ENCODE measurements at regions not wholly inside any gene's neighbourhood (a gene's known extent, or its start where the extent isn't known, plus 50 kb on each side); places are given as distances from the start of the nearest gene placed in this dataset.

- Histone ChIP-seq H2BK12ac (ENCODE audit: low read length) (no peak overlapping the region), H2BK5ac (ENCODE audit: low read length) (no peak overlapping the region), H2AFZ (ENCODE audit: low read length) (no peak overlapping the region), H3K4me2 (ENCODE audit: insufficient read depth, low read length, poor library complexity, severe bottlenecking) (no peak overlapping the region), H2BK120ac (ENCODE audit: low read depth, low read length) (no peak overlapping the region), H3K9me3 (replicated peaks in 1 of 2; ENCODE audit: control insufficient read depth in 2 of 2, insufficient read depth in 1 of 2, low read depth in 1 of 2, low read length in 2 of 2) (no peaks in the 10 kb centered on the region), H3K18ac (ENCODE audit: low read length) (no peak overlapping the region), H3K23ac (ENCODE audit: low read depth, low read length, poor library complexity) (no peak overlapping the region), H3K79me1 (ENCODE audit: low read depth, low read length) (no peaks in the 10 kb centered on the region), H4K8ac (ENCODE audit: low read depth, low read length) (no peak overlapping the region), H3K4me1 (ENCODE audit: control insufficient read depth in 2 of 2, insufficient read depth in 1 of 2, low read depth in 1 of 2, low read length in 2 of 2) (no peaks in the 10 kb centered on the region), H3K9ac (ENCODE audit: low read depth, low read length, poor library complexity) (no peak overlapping the region), H2AK5ac (ENCODE audit: low read depth, low read length) (no peak overlapping the region), H3K4me3 (ENCODE audit: low read length in 2 of 2) (no peak overlapping the region), H3K27ac (replicated peaks; ENCODE audit: low read length) (no peak overlapping the region), H2BK15ac (ENCODE audit: low read length) (no peak overlapping the region), H3K36me3 (replicated peaks in 1 of 2; ENCODE audit: control insufficient read depth in 2 of 2, insufficient read depth in 2 of 2, low read length in 2 of 2) (no peaks in the 10 kb centered on the region), H3K14ac (ENCODE audit: low read length) (no peak overlapping the region), H3K27me3 (ENCODE audit: control insufficient read depth in 3 of 3, insufficient read depth in 3 of 3, low read depth in 1 of 3, low read length in 3 of 3) (no peaks in the 10 kb centered on the region), H4K91ac (ENCODE audit: low read depth, low read length, poor library complexity) (no peak overlapping the region), H3K4ac (ENCODE audit: low read length) (no peak overlapping the region)
- no CpG with 5 or more reads among the region's 1 CpG for WGBS, 2 donors (ENCODE audit: extremely low coverage in 2 of 2, insufficient read length in 2 of 2, insufficient replicate concordance in 1 of 2)
- no peak for DNase-seq (ENCODE audit: low spot score)
Measured at GRCh38 chr2:51620796-51621195, 588.9 kb upstream of the NRXN1 start.

- Histone ChIP-seq H3K9ac (ENCODE audit: low read depth, low read length, poor library complexity) (no peak overlapping the region), H3K27ac (replicated peaks; ENCODE audit: low read length) (no peak overlapping the region), H3K23ac (ENCODE audit: low read depth, low read length, poor library complexity) (no peak overlapping the region), H2AFZ (ENCODE audit: low read length) (no peak overlapping the region), H2BK12ac (ENCODE audit: low read length) (no peak overlapping the region), H3K27me3 (ENCODE audit: control insufficient read depth in 3 of 3, insufficient read depth in 3 of 3, low read depth in 1 of 3, low read length in 3 of 3) (no peaks in the 10 kb centered on the region), H4K91ac (ENCODE audit: low read depth, low read length, poor library complexity) (no peak overlapping the region), H4K8ac (ENCODE audit: low read depth, low read length) (no peak overlapping the region), H3K4me3 (ENCODE audit: low read length in 2 of 2) (no peak overlapping the region), H3K4me1 (ENCODE audit: control insufficient read depth in 2 of 2, insufficient read depth in 1 of 2, low read depth in 1 of 2, low read length in 2 of 2) (no peaks in the 10 kb centered on the region), H3K36me3 (replicated peaks in 1 of 2; ENCODE audit: control insufficient read depth in 2 of 2, insufficient read depth in 2 of 2, low read length in 2 of 2) (no peaks in the 10 kb centered on the region), H3K9me3 (replicated peaks in 1 of 2; ENCODE audit: control insufficient read depth in 2 of 2, insufficient read depth in 1 of 2, low read depth in 1 of 2, low read length in 2 of 2) (peaks cover 2 to 5% of the 10 kb centered on the region in 2 donors), H3K4ac (ENCODE audit: low read length) (no peak overlapping the region), H3K14ac (ENCODE audit: low read length) (no peak overlapping the region), H3K18ac (ENCODE audit: low read length) (no peak overlapping the region), H3K4me2 (ENCODE audit: insufficient read depth, low read length, poor library complexity, severe bottlenecking) (no peak overlapping the region), H2BK15ac (ENCODE audit: low read length) (no peak overlapping the region), H2BK5ac (ENCODE audit: low read length) (no peak overlapping the region), H3K79me1 (ENCODE audit: low read depth, low read length) (no peaks in the 10 kb centered on the region), H2BK120ac (ENCODE audit: low read depth, low read length) (no peak overlapping the region), H2AK5ac (ENCODE audit: low read depth, low read length) (no peak overlapping the region)
- no CpG with 5 or more reads among the region's 1 CpG for whole genome bisulfite sequencing, 2 donors (ENCODE audit: extremely low coverage in 2 of 2, insufficient read length in 2 of 2, insufficient replicate concordance in 1 of 2)
- DNase-seq (ENCODE audit: low spot score) = no peak
Measured at GRCh38 chr2:51619961-51620360, 588.0 kb upstream of the NRXN1 start.

GRCh38 chr2:51612387-51612786 lies 580.5 kb upstream of the NRXN1 start:
- Histone ChIP-seq H3K36me3 (replicated peaks in 1 of 2; ENCODE audit: control insufficient read depth in 2 of 2, insufficient read depth in 2 of 2, low read length in 2 of 2) (no peaks in the 10 kb centered on the region), H3K4me3 (ENCODE audit: low read length in 2 of 2) (no peak overlapping the region), H2AK5ac (ENCODE audit: low read depth, low read length) (no peak overlapping the region), H3K4me2 (ENCODE audit: insufficient read depth, low read length, poor library complexity, severe bottlenecking) (no peak overlapping the region), H3K14ac (ENCODE audit: low read length) (no peak overlapping the region), H4K8ac (ENCODE audit: low read depth, low read length) (no peak overlapping the region), H2BK5ac (ENCODE audit: low read length) (no peak overlapping the region), H2BK120ac (ENCODE audit: low read depth, low read length) (no peak overlapping the region), H2AFZ (ENCODE audit: low read length) (no peak overlapping the region), H3K79me1 (ENCODE audit: low read depth, low read length) (no peaks in the 10 kb centered on the region), H3K27me3 (ENCODE audit: control insufficient read depth in 3 of 3, insufficient read depth in 3 of 3, low read depth in 1 of 3, low read length in 3 of 3) (no peaks in the 10 kb centered on the region), H2BK15ac (ENCODE audit: low read length) (no peak overlapping the region), H3K9me3 (replicated peaks in 1 of 2; ENCODE audit: control insufficient read depth in 2 of 2, insufficient read depth in 1 of 2, low read depth in 1 of 2, low read length in 2 of 2) (peaks cover 10 to 13% of the 10 kb centered on the region in 2 donors), H3K27ac (replicated peaks; ENCODE audit: low read length) (no peak overlapping the region), H3K23ac (ENCODE audit: low read depth, low read length, poor library complexity) (no peak overlapping the region), H3K4ac (ENCODE audit: low read length) (no peak overlapping the region), H2BK12ac (ENCODE audit: low read length) (no peak overlapping the region), H3K9ac (ENCODE audit: low read depth, low read length, poor library complexity) (no peak overlapping the region), H3K18ac (ENCODE audit: low read length) (no peak overlapping the region), H4K91ac (ENCODE audit: low read depth, low read length, poor library complexity) (no peak overlapping the region), H3K4me1 (ENCODE audit: control insufficient read depth in 2 of 2, insufficient read depth in 1 of 2, low read depth in 1 of 2, low read length in 2 of 2) (no peaks in the 10 kb centered on the region)
- no CpG with 5 or more reads among the region's 3 CpGs for WGBS, 2 donors (ENCODE audit: extremely low coverage in 2 of 2, insufficient read length in 2 of 2, insufficient replicate concordance in 1 of 2)
- DNase-seq (ENCODE audit: low spot score) = no peak

GRCh38 chr2:51601706-51602105 lies 569.8 kb upstream of the NRXN1 start:
- Histone ChIP-seq H2BK15ac (ENCODE audit: low read length) (no peak overlapping the region), H3K4me3 (ENCODE audit: low read length in 2 of 2) (no peak overlapping the region), H3K36me3 (replicated peaks in 1 of 2; ENCODE audit: control insufficient read depth in 2 of 2, insufficient read depth in 2 of 2, low read length in 2 of 2) (no peaks in the 10 kb centered on the region), H3K4me1 (ENCODE audit: control insufficient read depth in 2 of 2, insufficient read depth in 1 of 2, low read depth in 1 of 2, low read length in 2 of 2) (no peaks in the 10 kb centered on the region), H2BK120ac (ENCODE audit: low read depth, low read length) (no peak overlapping the region), H3K4me2 (ENCODE audit: insufficient read depth, low read length, poor library complexity, severe bottlenecking) (no peak overlapping the region), H3K14ac (ENCODE audit: low read length) (no peak overlapping the region), H3K18ac (ENCODE audit: low read length) (no peak overlapping the region), H3K23ac (ENCODE audit: low read depth, low read length, poor library complexity) (no peak overlapping the region), H3K27me3 (ENCODE audit: control insufficient read depth in 3 of 3, insufficient read depth in 3 of 3, low read depth in 1 of 3, low read length in 3 of 3) (no peaks in the 10 kb centered on the region), H2AK5ac (ENCODE audit: low read depth, low read length) (no peak overlapping the region), H4K91ac (ENCODE audit: low read depth, low read length, poor library complexity) (no peak overlapping the region), H3K4ac (ENCODE audit: low read length) (no peak overlapping the region), H2BK5ac (ENCODE audit: low read length) (no peak overlapping the region), H2AFZ (ENCODE audit: low read length) (no peak overlapping the region), H2BK12ac (ENCODE audit: low read length) (no peak overlapping the region), H3K9me3 (replicated peaks in 1 of 2; ENCODE audit: control insufficient read depth in 2 of 2, insufficient read depth in 1 of 2, low read depth in 1 of 2, low read length in 2 of 2) (no peaks in the 10 kb centered on the region), H4K8ac (ENCODE audit: low read depth, low read length) (no peak overlapping the region), H3K27ac (replicated peaks; ENCODE audit: low read length) (no peak overlapping the region), H3K9ac (ENCODE audit: low read depth, low read length, poor library complexity) (no peak overlapping the region), H3K79me1 (ENCODE audit: low read depth, low read length) (no peaks in the 10 kb centered on the region)
- no CpG with 5 or more reads among the region's 5 CpGs for WGBS, 2 donors (ENCODE audit: extremely low coverage in 2 of 2, insufficient read length in 2 of 2, insufficient replicate concordance in 1 of 2)
- no peak for DNase-seq (ENCODE audit: low spot score)

Data from neuronal stem cell (in vitro differentiated cells).